ENCODE measurements at regions not wholly inside any gene's neighbourhood (a gene's known extent, or its start where the extent isn't known, plus 50 kb on each side); places are given as distances from the start of the nearest gene placed in this dataset.

DNA sequence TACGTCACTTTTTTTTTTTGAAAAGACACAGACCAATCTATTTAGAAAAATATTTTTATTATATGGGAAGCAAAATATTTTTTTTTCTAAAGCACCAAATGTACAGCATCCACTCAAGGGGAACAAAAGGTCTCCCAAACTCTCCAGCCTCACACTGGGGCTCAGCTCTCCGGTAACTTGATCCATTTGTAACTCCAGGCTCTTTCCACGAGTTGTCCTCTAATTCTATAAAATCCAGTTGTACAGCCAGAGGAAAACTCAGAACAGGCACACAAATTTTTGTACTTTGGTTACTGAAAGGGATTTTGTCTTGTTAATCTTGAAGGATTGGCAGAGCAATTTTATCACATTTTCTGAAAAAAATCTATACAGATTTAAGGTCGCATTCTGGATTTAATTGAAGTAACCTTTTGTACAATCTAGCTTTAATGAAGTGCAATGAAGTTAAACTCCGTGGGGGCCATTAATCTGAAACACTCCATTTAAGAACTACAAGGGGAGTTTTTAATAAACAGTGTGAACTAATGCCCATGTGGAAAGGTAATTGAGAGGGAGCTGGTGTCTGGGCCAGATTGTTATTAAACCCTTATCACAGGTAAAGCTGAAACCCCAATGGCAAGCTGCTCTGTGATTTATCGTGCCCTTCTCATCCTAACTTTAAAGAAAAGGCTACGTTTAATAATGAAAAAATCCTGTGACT, 161.2 kb upstream of the FRG1 start:
- Histone ChIP-seq H3K27ac (no peak overlapping the region), H3K4me1 (no peaks in the 10 kb centered on the region), H3K27me3 (no peaks in the 10 kb centered on the region), H3K36me3 (no peaks in the 10 kb centered on the region), H3K9me3 (no peaks in the 10 kb centered on the region), H3K4me3 (no peak overlapping the region)
- DNase-seq, result no peak
- TF ChIP-seq POLR2A (IDR thresholded peaks at IDR 0.05), result no peak
- TF ChIP-seq, protein P1, sequence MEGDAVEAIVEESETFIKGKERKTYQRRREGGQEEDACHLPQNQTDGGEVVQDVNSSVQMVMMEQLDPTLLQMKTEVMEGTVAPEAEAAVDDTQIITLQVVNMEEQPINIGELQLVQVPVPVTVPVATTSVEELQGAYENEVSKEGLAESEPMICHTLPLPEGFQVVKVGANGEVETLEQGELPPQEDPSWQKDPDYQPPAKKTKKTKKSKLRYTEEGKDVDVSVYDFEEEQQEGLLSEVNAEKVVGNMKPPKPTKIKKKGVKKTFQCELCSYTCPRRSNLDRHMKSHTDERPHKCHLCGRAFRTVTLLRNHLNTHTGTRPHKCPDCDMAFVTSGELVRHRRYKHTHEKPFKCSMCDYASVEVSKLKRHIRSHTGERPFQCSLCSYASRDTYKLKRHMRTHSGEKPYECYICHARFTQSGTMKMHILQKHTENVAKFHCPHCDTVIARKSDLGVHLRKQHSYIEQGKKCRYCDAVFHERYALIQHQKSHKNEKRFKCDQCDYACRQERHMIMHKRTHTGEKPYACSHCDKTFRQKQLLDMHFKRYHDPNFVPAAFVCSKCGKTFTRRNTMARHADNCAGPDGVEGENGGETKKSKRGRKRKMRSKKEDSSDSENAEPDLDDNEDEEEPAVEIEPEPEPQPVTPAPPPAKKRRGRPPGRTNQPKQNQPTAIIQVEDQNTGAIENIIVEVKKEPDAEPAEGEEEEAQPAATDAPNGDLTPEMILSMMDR (IDR thresholded peaks at IDR 0.05), result no peak
- intact Hi-C loops (cut with DNase I; ENCODE audit: low total_unique reads), result no loop called here

DNA sequence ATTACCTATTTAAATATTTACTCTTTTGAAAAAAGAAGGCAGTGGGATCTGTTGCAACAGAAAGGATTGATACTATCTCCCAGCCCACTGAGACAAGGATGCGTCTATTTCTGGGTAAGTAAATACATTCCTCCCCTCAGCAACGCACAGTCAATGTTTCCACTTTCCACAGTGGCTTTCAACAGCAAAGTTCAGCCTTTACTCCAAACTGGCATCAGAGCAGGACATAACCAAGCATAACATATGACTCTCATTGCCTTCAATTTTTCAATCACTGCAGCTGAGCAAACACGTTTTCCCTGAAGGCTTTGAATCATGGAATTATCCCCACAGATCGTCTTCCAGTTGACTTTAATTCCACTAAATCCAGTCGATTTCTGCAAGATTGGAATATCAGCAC, 160.3 kb upstream of the FRG1 start:
- DNase-seq, result no peak
- no peaks in the 10 kb centered on the region for H3K4me1 ChIP-seq
- H3K36me3 ChIP-seq, result no peaks in the 10 kb centered on the region
- TF ChIP-seq, protein P1 (IDR thresholded peaks at IDR 0.05), result no peak
- TF ChIP-seq POLR2A (IDR thresholded peaks at IDR 0.05), result no peak
- no peak overlapping the region for H3K27ac ChIP-seq
- no peak overlapping the region for H3K4me3 ChIP-seq
- no peaks in the 10 kb centered on the region for H3K27me3 ChIP-seq
- intact Hi-C loops (cut with DNase I; ENCODE audit: low total_unique reads), result no loop called here
- H3K9me3 ChIP-seq, result no peaks in the 10 kb centered on the region

DNA sequence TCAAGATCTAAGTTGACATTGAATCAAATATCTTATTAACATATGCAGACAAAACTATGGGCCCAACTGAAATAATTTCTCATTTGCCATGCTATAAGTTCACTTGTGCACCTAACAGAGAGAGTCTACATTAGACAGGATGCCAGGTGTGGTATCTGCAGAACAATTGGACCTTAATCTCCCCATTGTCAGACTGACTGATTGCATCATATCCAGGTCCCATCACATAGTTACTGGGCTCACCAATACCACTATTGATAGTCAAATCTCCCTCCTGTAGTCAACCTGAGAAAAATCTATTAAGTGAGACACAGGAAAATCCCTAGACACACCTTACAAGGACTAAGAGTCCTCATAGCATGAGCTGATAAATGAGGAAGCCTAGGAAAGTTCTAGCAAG, 156.0 kb upstream of the FRG1 start:
- H3K4me1 ChIP-seq, result no peaks in the 10 kb centered on the region
- no peaks in the 10 kb centered on the region for H3K27me3 ChIP-seq
- no peaks in the 10 kb centered on the region for H3K36me3 ChIP-seq
- no peak overlapping the region for H3K27ac ChIP-seq
- H3K4me3 ChIP-seq, result no peak overlapping the region
- no peak for TF ChIP-seq POLR2A (IDR thresholded peaks at IDR 0.05)
- TF ChIP-seq, protein P1 (IDR thresholded peaks at IDR 0.05), result no peak
- intact Hi-C loops (cut with DNase I; ENCODE audit: low total_unique reads), result no loop called here
- no peaks in the 10 kb centered on the region for H3K9me3 ChIP-seq
- DNase-seq, result no peak

- Histone ChIP-seq H3K36me3 (no peaks in the 10 kb centered on the region), H3K27ac (no peak overlapping the region), H3K9me3 (no peaks in the 10 kb centered on the region), H3K27me3 (no peaks in the 10 kb centered on the region), H3K4me1 (no peaks in the 10 kb centered on the region), H3K4me3 (no peak overlapping the region)
- no peak for DNase-seq
- intact Hi-C loops (cut with DNase I; ENCODE audit: low total_unique reads), result no loop called here
- no peak for TF ChIP-seq POLR2A (IDR thresholded peaks at IDR 0.05)
- TF ChIP-seq, protein P1 (IDR thresholded peaks at IDR 0.05), result no peak
These were observed 155.4 kb upstream of the FRG1 start for GRCh38 chr4:189785257-189785656.

- no peak for DNase-seq
- intact Hi-C loops (cut with DNase I; ENCODE audit: low total_unique reads), result no loop called here
- no peak for TF ChIP-seq POLR2A (IDR thresholded peaks at IDR 0.05)
- TF ChIP-seq, protein P1 (IDR thresholded peaks at IDR 0.05), result no peak
- no peaks in the 10 kb centered on the region for H3K36me3 ChIP-seq
- H3K27me3 ChIP-seq, result no peaks in the 10 kb centered on the region
- no peaks in the 10 kb centered on the region for H3K9me3 ChIP-seq
- H3K4me3 ChIP-seq, result no peak overlapping the region
- H3K27ac ChIP-seq, result no peak overlapping the region
- H3K4me1 ChIP-seq, result no peaks in the 10 kb centered on the region
These were observed 154.2 kb upstream of the FRG1 start for GRCh38 chr4:189786447-189786846.
